GM18508 (cell line): ENCODE measurements at regions not wholly inside any gene's neighbourhood (a gene's known extent, or its start where the extent isn't known, plus 50 kb on each side); places are given as distances from the start of the nearest gene placed in this dataset.

Experiments used
- ATAC-seq: cut with Tn5 transposase; IDR thresholded peaks from one replicate; pipeline ENCODE4 v1.9.1; 2021; ENCODE audit warnings: moderate number of reproducible peaks; ENCODE audit not compliant: insufficient read depth, unreplicated experiment

GRCh38 chr1:29487291-29487690, 251.0 kb downstream of the PTPRU start:
- no peak for ATAC-seq

DNA sequence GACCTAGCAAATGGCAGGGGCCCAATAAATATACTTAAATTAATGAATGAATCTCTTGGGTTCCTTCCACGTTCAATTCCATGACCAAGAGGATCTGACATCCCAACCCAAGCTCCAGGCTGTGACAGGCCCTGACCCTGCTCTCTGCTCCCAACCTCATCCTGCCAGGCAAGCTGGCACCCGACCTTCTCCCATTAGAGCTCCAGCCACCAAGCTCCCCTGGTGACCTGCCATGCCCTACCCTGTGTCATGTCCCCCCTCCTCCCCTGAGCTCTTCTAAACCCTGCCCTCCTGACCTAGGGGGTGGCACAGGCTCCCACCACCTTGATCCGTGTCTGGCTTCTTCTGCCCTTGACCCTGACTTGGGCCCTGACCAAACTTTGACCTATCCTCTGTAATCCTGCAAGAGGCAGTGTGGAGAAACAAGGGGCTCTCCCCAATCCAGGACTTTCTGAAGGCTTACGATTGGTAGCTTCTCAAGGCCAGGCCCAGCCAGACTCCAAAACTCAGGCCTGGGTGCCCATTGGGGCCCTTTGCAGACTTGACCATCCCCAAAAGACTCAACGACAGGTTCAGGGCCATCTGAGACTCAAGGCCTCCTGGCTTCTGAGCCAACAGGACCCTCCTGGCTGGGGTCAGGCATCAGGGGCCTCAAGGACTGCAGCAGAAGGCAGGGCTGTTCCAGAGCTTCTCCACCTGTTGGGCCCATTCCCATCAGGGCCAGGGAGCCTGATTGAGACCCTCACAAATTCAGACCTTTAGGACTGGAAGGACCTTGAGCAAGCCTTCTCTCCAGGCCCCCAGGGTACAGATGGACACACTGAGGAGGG, 249.0 kb downstream of the PTPRU start:
- ATAC-seq = no peak

DNA sequence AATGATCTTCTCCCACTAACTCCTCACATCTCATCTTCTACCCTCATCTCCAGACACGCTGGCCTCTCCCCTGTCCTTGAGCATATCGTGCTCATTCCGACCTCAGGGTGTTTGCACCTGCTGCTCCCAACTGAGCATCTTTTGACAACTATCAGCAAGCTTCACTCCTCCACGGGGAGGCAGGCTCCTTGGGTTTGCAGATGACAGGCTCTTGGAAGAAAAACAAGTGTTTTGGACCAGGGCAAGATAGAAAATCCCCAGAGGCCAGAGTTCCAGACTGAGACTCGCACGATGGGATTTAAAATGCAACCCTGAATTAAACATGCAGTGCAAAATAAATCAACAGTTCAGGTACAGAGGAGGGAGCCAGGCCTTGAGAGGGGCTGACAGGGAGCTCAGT, 246.7 kb downstream of the PTPRU start:
- no peak for ATAC-seq

DNA sequence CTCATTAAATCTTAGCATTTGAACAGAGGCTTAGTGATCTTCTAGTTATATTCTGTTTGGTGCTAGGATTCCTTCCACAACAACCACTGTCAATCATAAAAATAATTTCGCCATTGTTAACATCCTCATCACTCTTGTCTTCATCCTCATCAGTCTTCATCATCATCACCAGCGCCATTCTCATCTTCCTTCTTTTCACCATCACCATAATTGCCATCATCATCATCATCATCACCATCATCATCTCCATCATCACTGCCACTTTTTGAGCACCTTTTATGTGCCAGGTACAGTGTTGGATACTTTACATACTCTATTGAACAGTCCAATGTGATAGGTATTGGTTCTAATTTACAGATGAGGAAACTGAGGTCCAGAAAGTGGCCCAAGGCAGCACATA, 245.7 kb downstream of the PTPRU start:
- ATAC-seq = no peak

GRCh38 chr1:29481031-29481430, 244.7 kb downstream of the PTPRU start:
- ATAC-seq = no peak

- ATAC-seq = no peak
These were observed 242.6 kb downstream of the PTPRU start for GRCh38 chr1:29478879-29479278.

- no peak for ATAC-seq
These were observed 241.9 kb downstream of the PTPRU start for GRCh38 chr1:29478151-29478791.

- no peak for ATAC-seq
These were observed 239.0 kb downstream of the PTPRU start for GRCh38 chr1:29475326-29475725.

DNA sequence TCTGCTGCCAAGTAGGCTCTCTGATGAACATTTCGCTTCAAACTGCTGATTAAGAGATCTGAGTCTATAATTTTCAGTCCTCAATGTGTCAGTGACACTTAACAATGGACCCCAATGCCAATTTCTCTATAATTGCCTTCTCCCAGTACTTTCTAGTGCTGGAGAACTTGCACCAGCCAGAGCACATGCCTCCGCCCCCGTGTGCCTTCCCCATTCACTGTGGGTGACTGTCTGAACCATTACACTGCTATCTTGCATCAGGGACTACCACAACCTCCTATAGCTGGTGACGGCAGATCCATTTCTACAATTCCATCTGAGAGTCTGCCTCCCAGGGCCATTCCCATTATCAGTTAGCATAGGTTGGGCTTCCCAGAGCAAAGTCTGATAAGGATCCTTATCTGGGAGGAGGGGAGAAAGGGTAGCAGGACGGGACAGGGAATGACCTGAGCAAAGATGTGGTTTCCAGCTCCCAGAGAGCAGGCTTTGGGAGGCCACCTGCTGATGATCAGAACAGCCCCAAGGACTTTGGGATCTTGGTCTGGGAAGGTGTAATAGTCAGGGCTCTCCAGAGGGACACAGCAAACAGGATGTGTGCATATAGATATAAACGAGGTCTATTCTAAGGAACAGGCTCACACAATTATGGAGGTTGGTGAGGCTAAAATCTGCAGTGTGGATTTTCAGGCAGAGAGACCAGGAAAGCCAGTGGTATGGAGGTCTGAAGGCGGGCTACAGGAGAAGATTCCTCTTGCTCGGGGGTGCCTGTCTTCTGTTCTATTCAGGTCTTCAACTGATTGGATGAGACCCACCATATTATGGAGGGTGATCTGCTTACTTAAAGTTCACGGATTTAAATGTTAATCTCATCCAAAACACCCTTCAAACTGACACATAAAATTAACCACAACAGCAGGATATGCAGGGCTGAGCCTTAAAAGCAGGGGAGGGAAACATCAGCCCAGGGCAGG, 238.2 kb downstream of the PTPRU start:
- ATAC-seq = no peak

GRCh38 chr1:29473161-29473855, 237.0 kb downstream of the PTPRU start:
- ATAC-seq = no peak

- ATAC-seq = no peak
These were observed 235.4 kb downstream of the PTPRU start for GRCh38 chr1:29471487-29472313.

GRCh38 chr1:29470788-29471119, 234.4 kb downstream of the PTPRU start:
- ATAC-seq = no peak

DNA sequence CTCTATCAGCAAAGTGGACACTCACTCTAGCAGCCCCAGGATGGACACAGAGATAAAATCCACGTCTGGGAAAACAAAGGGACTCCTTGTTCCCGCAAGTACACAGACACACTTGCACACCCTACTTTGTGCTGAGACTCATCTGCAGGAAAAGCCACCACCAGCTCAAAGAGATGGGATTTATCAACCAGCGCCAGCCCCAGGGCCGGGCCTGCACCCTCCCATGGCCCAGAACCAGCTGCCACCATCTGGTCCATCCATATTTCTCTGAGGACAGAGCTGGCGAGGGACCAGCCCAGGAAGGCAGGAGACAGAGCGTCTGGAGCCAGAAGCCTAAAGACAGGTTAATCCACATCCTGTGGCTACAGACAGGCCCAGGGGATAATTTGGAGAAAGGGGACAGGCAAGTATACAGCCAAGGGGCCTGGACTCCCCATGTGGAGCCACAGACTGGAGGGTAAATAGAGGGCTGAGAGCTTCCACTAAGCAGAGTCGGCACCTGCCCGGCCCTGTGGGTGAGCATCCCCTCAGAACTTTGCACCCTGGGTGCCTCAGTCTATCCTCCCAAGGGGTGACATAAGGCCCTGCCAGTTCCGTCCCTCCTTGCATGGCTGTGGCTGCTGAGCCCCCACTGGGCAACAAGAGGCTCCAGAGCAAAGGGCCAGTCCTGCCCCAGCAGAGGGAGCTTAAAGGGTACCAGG, 233.9 kb downstream of the PTPRU start:
- ATAC-seq = no peak

DNA sequence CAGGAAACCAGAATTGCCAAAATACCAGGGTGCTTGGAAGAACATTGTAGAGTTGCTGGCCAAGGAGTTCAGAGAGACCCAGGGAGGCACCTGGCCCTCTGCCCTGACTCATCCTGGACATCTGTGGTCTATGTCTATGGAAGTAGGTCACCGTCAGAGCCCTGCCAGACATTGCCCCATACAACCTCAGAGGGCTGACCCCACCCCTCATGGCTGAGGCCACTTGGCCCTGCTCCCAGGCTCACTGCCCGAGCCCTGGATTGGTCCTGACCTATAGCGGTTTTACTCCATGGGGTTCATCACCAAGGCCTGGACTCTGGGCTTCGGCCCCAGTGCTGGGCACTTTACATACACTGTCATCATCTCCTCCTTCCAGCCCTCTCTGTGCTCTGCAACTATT, 233.1 kb downstream of the PTPRU start:
- no peak for ATAC-seq

GRCh38 chr1:29467989-29468900, 231.9 kb downstream of the PTPRU start:
- no peak for ATAC-seq

DNA sequence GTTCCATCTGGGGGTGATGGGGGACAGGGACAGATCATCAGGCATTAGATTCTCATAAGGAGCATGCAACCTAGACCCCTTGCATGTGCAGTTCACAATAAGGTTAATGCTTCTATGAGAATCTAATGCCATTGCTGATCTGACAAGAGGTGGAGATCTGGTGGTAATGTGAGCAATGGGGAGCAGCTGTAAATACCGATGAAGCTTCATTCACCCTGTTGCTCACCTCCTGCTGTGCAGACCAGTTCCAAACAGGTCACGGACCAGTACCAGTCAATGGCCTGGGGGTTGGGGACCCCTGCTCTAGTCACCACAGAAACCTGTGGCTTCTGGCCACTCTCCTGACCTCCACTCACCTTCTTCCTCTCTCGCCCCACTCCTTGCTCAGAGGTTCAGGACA, 229.9 kb downstream of the PTPRU start:
- ATAC-seq = no peak

DNA sequence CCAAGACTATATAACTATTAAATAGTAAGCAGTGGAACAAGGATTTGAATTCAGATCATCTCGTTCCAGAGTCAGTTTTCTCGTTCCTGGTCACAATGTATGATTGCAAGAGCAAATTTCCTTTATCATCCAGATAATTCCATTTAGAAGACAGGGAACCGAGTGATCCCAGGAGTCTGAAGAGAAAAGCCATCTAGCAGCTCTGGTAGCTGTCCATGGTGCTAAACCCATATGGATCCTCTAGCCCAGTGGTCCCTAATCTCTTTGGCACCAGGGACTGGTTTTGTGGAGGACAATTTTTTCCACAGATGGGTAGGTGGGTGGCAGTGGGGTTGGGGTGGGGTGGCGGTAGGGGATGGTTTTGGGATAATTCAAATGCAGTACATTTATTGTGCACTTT, 229.4 kb downstream of the PTPRU start:
- ATAC-seq = no peak

GRCh38 chr1:29462096-29462495, 225.8 kb downstream of the PTPRU start:
- no peak for ATAC-seq
